ENCODE measurements at regions not wholly inside any gene's neighbourhood (a gene's known extent, or its start where the extent isn't known, plus 50 kb on each side); places are given as distances from the start of the nearest gene placed in this dataset.

DNA sequence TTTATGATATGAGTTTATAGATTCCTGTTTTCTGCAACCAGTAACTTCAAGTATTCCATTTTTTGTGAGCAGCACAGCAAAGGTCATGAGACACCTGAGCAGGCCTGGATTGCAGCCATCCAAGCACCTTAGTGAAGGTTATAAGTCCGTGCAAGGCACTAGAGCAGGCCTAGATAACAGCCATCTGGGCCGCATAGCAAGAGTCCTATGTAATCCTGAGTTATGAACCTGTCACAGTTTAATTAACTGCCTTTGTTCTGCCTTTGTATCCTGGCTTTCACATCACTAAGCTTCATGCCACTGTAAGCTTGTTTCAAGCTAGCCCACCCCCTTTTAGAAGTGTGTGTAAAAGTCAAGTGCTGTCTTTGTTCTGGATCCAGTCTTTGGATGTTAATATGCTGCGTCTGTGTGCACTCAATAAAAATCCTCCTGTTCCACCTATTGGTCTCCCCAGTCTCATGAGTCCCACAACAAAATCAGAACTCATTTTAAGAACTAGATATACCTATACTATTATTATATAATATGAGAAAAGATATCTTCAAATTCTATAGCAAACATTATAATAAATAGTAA, 556.2 kb upstream of the CHRM3 start:
- TF ChIP-seq, protein P1, sequence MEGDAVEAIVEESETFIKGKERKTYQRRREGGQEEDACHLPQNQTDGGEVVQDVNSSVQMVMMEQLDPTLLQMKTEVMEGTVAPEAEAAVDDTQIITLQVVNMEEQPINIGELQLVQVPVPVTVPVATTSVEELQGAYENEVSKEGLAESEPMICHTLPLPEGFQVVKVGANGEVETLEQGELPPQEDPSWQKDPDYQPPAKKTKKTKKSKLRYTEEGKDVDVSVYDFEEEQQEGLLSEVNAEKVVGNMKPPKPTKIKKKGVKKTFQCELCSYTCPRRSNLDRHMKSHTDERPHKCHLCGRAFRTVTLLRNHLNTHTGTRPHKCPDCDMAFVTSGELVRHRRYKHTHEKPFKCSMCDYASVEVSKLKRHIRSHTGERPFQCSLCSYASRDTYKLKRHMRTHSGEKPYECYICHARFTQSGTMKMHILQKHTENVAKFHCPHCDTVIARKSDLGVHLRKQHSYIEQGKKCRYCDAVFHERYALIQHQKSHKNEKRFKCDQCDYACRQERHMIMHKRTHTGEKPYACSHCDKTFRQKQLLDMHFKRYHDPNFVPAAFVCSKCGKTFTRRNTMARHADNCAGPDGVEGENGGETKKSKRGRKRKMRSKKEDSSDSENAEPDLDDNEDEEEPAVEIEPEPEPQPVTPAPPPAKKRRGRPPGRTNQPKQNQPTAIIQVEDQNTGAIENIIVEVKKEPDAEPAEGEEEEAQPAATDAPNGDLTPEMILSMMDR (IDR thresholded peaks at IDR 0.05), result no peak
- no peak for TF ChIP-seq POLR2A (IDR thresholded peaks at IDR 0.05)

Measured in adrenal gland (tissue), 5 donors.